OCI-LY1 (cell line): ENCODE measurements at regions not wholly inside any gene's neighbourhood (a gene's known extent, or its start where the extent isn't known, plus 50 kb on each side); places are given as distances from the start of the nearest gene placed in this dataset.

Experiments used
- CTCF ChIP-seq: fragments of 200-600 bp; sonication (generic), shearing (Covaris generic); IDR thresholded peaks from 2 replicates; pipeline ENCODE4 v1.5.1; 2017; ENCODE audit warnings: mild to moderate bottlenecking, antibody characterized with exemption, low read length, moderate library complexity, mixed read lengths
- EZH2 ChIP-seq: fragments of 200-600 bp; sonication (generic), shearing (Covaris generic); IDR thresholded peaks from 2 replicates; pipeline ENCODE4 v1.8.0; 2017; ENCODE audit warnings: borderline replicate concordance, mixed run types, mild to moderate bottlenecking, antibody characterized with exemption, low read length, moderate library complexity, mixed read lengths

DNA sequence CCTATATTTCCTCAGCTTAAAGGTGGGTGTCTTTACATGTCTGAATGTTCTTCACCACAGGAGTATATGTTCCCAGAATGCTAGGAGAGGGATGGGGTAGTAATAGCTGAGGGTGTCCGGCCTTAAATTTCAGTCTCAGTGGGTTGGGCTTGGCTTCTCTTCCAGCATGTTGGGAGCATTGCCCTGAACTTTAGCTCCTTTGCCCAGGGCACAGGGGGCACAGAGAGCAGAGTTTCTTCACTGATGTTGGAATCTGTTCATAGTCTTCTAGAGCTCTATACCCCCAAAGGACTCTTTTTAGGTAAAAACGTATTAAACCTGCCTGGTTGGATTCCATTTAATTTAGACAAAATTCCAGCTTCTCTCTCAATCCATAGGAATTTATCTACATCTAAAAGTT lies 154.4 kb upstream of the GCFC2 start:
- TF ChIP-seq EZH2 (no peak), CTCF (no peak)
